SU-DHL-6 (cell line): ENCODE measurements at regions not wholly inside any gene's neighbourhood (a gene's known extent, or its start where the extent isn't known, plus 50 kb on each side); places are given as distances from the start of the nearest gene placed in this dataset.

Source experiments
- H2AFZ ChIP-seq: fragments of 200-600 bp; sonication (generic); 2 replicates; pipeline ENCODE4 v1.6.1; 2014; ENCODE audit warnings: low read depth, mild to moderate bottlenecking, moderate library complexity, mixed read lengths, antibody characterized with exemption, low read length; ENCODE audit not compliant: severe bottlenecking
- H3F3A ChIP-seq: fragments of 200-600 bp; shearing (Covaris generic); 2 replicates; pipeline ENCODE4 v1.6.0; 2016; ENCODE audit warnings: antibody characterized with exemption, mild to moderate bottlenecking; ENCODE audit not compliant: insufficient read depth
- H3K27ac ChIP-seq: fragments of 200-600 bp; sonication (generic); 2 replicates; pipeline ENCODE4 v1.5.1; 2016; ENCODE audit warnings: low read depth, mild to moderate bottlenecking, low read length, moderate library complexity, mixed read lengths
- H3K27me3 ChIP-seq: fragments of 200-600 bp; sonication (generic), shearing (Covaris generic); 2 replicates; pipeline ENCODE4 v1.6.0; 2014; ENCODE audit warnings: mild to moderate bottlenecking, low read length
- H3K36me3 ChIP-seq: fragments of 200-600 bp; sonication (generic); 2 replicates; pipeline ENCODE4 v1.6.1; 2014; ENCODE audit warnings: mild to moderate bottlenecking, low read length, mixed read lengths
- H3K4me2 ChIP-seq: fragments of 300-600, 200-600 bp; shearing (Covaris generic), sonication (generic); 2 replicates; pipeline ENCODE4 v1.6.0; 2014; ENCODE audit warnings: low read length, low read depth, mild to moderate bottlenecking; ENCODE audit not compliant: poor library complexity, severe bottlenecking
- H3K4me3 ChIP-seq: fragments of 200-600 bp; sonication (generic); 2 replicates; pipeline ENCODE4 v1.5.1; 2014; ENCODE audit warnings: antibody characterized with exemption, low read length, mild to moderate bottlenecking, mixed read lengths; ENCODE audit not compliant: insufficient read depth, poor library complexity, severe bottlenecking
- H3K79me2 ChIP-seq: fragments of 200-600 bp; sonication (generic); 2 replicates; pipeline ENCODE4 v1.6.1; 2014; ENCODE audit warnings: mild to moderate bottlenecking, low read length, moderate library complexity; ENCODE audit not compliant: insufficient read depth
- H3K9ac ChIP-seq: fragments of 200-600 bp; sonication (generic); 2 replicates; pipeline ENCODE4 v1.7.0; 2014; ENCODE audit warnings: mild to moderate bottlenecking, low read length
- H3K9me2 ChIP-seq: fragments of 200-600 bp; sonication (generic); replicated peaks from 2 replicates; pipeline ENCODE4 v1.6.1; 2014; ENCODE audit warnings: low read length; ENCODE audit not compliant: insufficient read depth
- H3K9me3 ChIP-seq: fragments of 200-600 bp; sonication (generic); 2 replicates; pipeline ENCODE4 v1.6.1; 2014; ENCODE audit warnings: low read length, mixed read lengths; ENCODE audit not compliant: insufficient read depth
- H4K20me1 ChIP-seq: fragments of 200-600 bp; sonication (generic); 2 replicates; pipeline ENCODE4 v1.6.1; 2014; ENCODE audit warnings: low read depth, mild to moderate bottlenecking, antibody characterized with exemption, low read length, moderate library complexity, mixed read lengths
- EZH2phosphoT487 ChIP-seq: fragments of 200-600 bp; sonication (generic), shearing (Covaris generic); conservative IDR thresholded peaks from 2 replicates; pipeline ENCODE4 v1.6.1; 2018; ENCODE audit warnings: mild to moderate bottlenecking, antibody characterized with exemption, low read length, moderate library complexity, mixed read lengths
- TF ChIP-seq, protein P1 (sequence below): fragments of 200-600 bp; sonication (generic); IDR thresholded peaks from one replicate; pipeline ENCODE4 v1.5.1; 2017; ENCODE audit warnings: antibody characterized with exemption, mild to moderate bottlenecking, low read length, moderate library complexity; ENCODE audit not compliant: insufficient read depth, poor library complexity, severe bottlenecking

DNA sequence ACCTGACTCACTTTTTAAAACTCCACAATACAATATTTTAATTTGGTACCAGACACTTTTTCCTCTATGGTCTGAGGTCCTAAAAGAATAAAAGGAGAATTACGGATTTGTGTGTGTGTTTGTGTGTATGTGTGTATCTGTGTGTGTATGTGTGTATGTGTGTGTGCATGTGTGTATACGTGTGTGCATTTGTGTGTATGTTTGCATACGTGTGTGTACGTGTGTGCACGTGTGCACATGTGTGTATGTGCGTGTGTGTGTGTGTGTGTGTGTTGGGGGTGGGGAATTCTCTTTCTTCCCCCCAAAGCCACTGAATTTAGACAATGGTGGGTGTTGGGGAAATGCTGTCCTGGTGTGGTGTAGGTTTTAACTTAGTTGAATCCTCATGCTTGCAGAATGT is 807.7 kb upstream of the SALL3 start:
- Histone ChIP-seq H3K4me2 (no peak overlapping the region), H3K36me3 (no peaks in the 10 kb centered on the region), H3K27me3 (no peaks in the 10 kb centered on the region), H3K27ac (no peak overlapping the region), H4K20me1 (no peaks in the 10 kb centered on the region), H3F3A (no peaks in the 10 kb centered on the region), H3K9me3 (no peaks in the 10 kb centered on the region), H2AFZ (no peak overlapping the region), H3K9me2 (no peaks in the 10 kb centered on the region), H3K9ac (no peak overlapping the region), H3K4me3 (no peak overlapping the region), H3K79me2 (no peaks in the 10 kb centered on the region)
- no peak for TF ChIP-seq EZH2phosphoT487
- TF ChIP-seq, protein P1, sequence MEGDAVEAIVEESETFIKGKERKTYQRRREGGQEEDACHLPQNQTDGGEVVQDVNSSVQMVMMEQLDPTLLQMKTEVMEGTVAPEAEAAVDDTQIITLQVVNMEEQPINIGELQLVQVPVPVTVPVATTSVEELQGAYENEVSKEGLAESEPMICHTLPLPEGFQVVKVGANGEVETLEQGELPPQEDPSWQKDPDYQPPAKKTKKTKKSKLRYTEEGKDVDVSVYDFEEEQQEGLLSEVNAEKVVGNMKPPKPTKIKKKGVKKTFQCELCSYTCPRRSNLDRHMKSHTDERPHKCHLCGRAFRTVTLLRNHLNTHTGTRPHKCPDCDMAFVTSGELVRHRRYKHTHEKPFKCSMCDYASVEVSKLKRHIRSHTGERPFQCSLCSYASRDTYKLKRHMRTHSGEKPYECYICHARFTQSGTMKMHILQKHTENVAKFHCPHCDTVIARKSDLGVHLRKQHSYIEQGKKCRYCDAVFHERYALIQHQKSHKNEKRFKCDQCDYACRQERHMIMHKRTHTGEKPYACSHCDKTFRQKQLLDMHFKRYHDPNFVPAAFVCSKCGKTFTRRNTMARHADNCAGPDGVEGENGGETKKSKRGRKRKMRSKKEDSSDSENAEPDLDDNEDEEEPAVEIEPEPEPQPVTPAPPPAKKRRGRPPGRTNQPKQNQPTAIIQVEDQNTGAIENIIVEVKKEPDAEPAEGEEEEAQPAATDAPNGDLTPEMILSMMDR: no peak

DNA sequence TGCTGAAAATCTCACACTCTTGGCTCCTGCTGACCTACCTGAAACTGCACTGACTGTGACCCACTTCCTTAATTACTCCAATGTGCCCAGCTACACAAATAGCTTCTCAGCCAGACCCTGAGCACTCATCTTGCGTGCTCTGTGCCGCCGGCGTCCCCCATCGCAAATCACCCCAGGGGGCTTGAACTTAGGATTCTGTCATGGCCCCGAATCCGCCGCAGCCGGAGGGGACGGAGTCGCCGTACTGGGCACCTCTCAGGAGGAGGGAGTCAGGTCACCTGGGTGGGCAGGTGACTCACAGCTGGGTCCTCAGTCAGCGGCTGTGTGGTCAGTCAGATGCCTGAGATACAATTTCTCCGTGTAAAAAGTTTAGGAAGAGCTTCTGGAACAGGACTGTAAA is 804.9 kb upstream of the SALL3 start:
- Histone ChIP-seq H2AFZ (no peak overlapping the region), H3F3A (no peaks in the 10 kb centered on the region), H3K27me3 (no peaks in the 10 kb centered on the region), H3K79me2 (no peaks in the 10 kb centered on the region), H3K9me2 (no peaks in the 10 kb centered on the region), H3K9me3 (no peaks in the 10 kb centered on the region), H3K27ac (no peak overlapping the region), H4K20me1 (no peaks in the 10 kb centered on the region), H3K9ac (no peak overlapping the region), H3K4me3 (no peak overlapping the region), H3K4me2 (no peak overlapping the region), H3K36me3 (no peaks in the 10 kb centered on the region)
- TF ChIP-seq, protein P1: no peak
- TF ChIP-seq EZH2phosphoT487: no peak

DNA sequence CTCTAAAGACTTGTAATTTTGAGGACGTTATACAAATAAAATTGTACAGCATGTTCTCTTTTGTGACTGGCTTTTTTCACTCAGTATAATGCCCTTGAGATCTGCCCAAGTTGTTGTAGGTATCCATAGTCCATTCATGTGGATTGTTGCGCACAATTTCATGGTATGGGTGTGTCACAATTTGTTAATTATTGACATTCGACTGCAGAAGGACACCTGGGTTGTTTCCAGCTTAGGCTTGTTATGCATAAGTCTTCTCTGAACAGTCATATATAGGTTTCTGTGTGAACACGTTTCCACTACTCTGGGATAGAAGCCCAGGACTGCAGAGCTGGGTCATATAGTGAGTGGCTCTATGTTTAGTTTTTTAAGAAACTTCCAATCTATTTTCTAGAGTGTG is 800.8 kb upstream of the SALL3 start:
- Histone ChIP-seq H3F3A (no peaks in the 10 kb centered on the region), H3K4me3 (no peak overlapping the region), H3K27ac (no peak overlapping the region), H3K9me3 (no peaks in the 10 kb centered on the region), H3K27me3 (no peaks in the 10 kb centered on the region), H3K79me2 (no peaks in the 10 kb centered on the region), H2AFZ (no peak overlapping the region), H3K9me2 (no peaks in the 10 kb centered on the region), H3K36me3 (no peaks in the 10 kb centered on the region), H3K9ac (no peak overlapping the region), H3K4me2 (no peak overlapping the region), H4K20me1 (no peaks in the 10 kb centered on the region)
- TF ChIP-seq EZH2phosphoT487: no peak
- TF ChIP-seq, protein P1: no peak

DNA sequence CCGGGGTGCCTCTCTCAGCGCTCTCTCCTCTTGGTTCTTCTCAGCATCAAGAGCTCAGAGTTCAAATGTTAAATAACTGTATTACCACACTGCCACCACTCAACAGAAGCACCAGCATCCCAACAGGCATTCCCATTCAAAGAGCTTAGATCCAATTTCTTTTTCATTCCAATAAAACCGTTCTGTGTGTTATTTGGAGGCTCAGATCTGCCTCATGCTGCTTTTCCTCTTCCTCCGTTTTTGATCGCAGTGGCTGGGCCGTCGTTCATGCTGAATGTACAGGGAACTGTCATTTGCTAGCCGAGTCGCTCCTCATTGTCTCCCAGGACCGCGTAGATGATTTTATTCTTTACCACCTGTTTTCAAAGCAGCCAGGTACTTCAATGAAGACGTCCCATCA is 798.9 kb upstream of the SALL3 start:
- Histone ChIP-seq H3K79me2 (no peaks in the 10 kb centered on the region), H3K4me3 (no peak overlapping the region), H3K27ac (no peak overlapping the region), H2AFZ (no peak overlapping the region), H3K9ac (no peak overlapping the region), H3K9me3 (no peaks in the 10 kb centered on the region), H4K20me1 (no peaks in the 10 kb centered on the region), H3K36me3 (no peaks in the 10 kb centered on the region), H3F3A (no peaks in the 10 kb centered on the region), H3K4me2 (no peak overlapping the region), H3K27me3 (no peaks in the 10 kb centered on the region), H3K9me2 (no peaks in the 10 kb centered on the region)
- TF ChIP-seq EZH2phosphoT487: no peak
